ENCODE measurements at regions not wholly inside any gene's neighbourhood (a gene's known extent, or its start where the extent isn't known, plus 50 kb on each side); places are given as distances from the start of the nearest gene placed in this dataset.

GRCh38 chr5:2591777-2592453, 159.6 kb downstream of the IRX2 start:
- ChIA-PET CTCF (no interaction called here), RAD21 (ENCODE audit: low non-redundant PET in 1 of 2, low total read pairs in 2 of 2, uncharacterized antibody in 2 of 2, unreplicated experiment in 2 of 2) (no interaction called here), POLR2A (no interaction called here)
- TF ChIP-seq FOSL1 (IDR thresholded peaks at IDR 0.05; ENCODE audit: low read depth) (no peak), POLR2AphosphoS5 (IDR thresholded peaks at IDR 0.05; ENCODE audit: low read depth, low read length) (no peak), EZH2phosphoT487 (IDR thresholded peaks at IDR 0.05; ENCODE audit: borderline replicate concordance) (no peak), ZFX (IDR thresholded peaks at IDR 0.05) (no peak), CTCF (IDR thresholded peaks at IDR 0.05 in 2 of 3, conservative IDR thresholded peaks at IDR 0.05 in 1 of 3; ENCODE audit: borderline replicate concordance in 1 of 3, insufficient read depth in 1 of 3, low read depth in 2 of 3, low read length in 2 of 3) (no peak), POLR2A (IDR thresholded peaks at IDR 0.05; ENCODE audit: borderline replicate concordance, extremely low read depth, insufficient read depth, insufficient read length) (no peak), REST (IDR thresholded peaks at IDR 0.05; ENCODE audit: low read depth) (no peak), RAD21 (IDR thresholded peaks at IDR 0.05; ENCODE audit: low read depth) (no peak), TCF7L2 (IDR thresholded peaks at IDR 0.05; ENCODE audit: borderline replicate concordance, extremely low read depth, insufficient read depth, insufficient read length) (no peak), MAX (IDR thresholded peaks at IDR 0.05) (no peak), CBX3 (IDR thresholded peaks at IDR 0.05; ENCODE audit: low read depth) (no peak), EZH2 (IDR thresholded peaks at IDR 0.05) (no peak), YY1 (IDR thresholded peaks at IDR 0.05; ENCODE audit: extremely low read depth, insufficient replicate concordance, low read depth, low read length) (no peak)
- TF ChIP-seq, protein P1, sequence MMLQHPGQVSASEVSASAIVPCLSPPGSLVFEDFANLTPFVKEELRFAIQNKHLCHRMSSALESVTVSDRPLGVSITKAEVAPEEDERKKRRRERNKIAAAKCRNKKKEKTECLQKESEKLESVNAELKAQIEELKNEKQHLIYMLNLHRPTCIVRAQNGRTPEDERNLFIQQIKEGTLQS (IDR thresholded peaks at IDR 0.05): no peak
- TF ChIP-seq, protein P2, sequence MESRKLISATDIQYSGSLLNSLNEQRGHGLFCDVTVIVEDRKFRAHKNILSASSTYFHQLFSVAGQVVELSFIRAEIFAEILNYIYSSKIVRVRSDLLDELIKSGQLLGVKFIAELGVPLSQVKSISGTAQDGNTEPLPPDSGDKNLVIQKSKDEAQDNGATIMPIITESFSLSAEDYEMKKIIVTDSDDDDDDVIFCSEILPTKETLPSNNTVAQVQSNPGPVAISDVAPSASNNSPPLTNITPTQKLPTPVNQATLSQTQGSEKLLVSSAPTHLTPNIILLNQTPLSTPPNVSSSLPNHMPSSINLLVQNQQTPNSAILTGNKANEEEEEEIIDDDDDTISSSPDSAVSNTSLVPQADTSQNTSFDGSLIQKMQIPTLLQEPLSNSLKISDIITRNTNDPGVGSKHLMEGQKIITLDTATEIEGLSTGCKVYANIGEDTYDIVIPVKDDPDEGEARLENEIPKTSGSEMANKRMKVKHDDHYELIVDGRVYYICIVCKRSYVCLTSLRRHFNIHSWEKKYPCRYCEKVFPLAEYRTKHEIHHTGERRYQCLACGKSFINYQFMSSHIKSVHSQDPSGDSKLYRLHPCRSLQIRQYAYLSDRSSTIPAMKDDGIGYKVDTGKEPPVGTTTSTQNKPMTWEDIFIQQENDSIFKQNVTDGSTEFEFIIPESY (IDR thresholded peaks at IDR 0.05; ENCODE audit: extremely low read depth, insufficient replicate concordance, low read length): no peak
- Histone ChIP-seq H3K27me3 (ENCODE audit: insufficient read depth, low read length) (no peaks in the 10 kb centered on the region), H3K9ac (ENCODE audit: low read length) (no peak overlapping the region), H3K4me2 (ENCODE audit: low read length) (no peak overlapping the region), H2AFZ (ENCODE audit: low read depth, low read length, poor library complexity, severe bottlenecking) (no peak overlapping the region), H3K27ac (ENCODE audit: low read depth, low read length) (no peak overlapping the region), H3K36me3 (ENCODE audit: control insufficient read depth in 1 of 2, insufficient read depth in 2 of 2, low read length in 2 of 2) (no peaks in the 10 kb centered on the region), H3K9me2 (ENCODE audit: insufficient read depth) (no peaks in the 10 kb centered on the region), H3K9me3 (ENCODE audit: control insufficient read depth in 1 of 2, insufficient read depth in 1 of 2, low read depth in 1 of 2, low read length in 2 of 2) (peaks cover 14 to 25% of the 10 kb centered on the region in 2 experiments; a peak in 2 of 4 replicates), H4K20me1 (ENCODE audit: insufficient read depth) (no peaks in the 10 kb centered on the region; the same call in 1 of the 2 replicates), H3K4me3 (replicated peaks in 1 of 2; ENCODE audit: low read depth in 1 of 2, low read length in 2 of 2) (no peak overlapping the region), H3K4me1 (ENCODE audit: control insufficient read depth in 1 of 2, insufficient read depth in 2 of 2, low read length in 2 of 2) (no peaks in the 10 kb centered on the region), H3K79me2 (ENCODE audit: insufficient read depth, low read length) (no peaks in the 10 kb centered on the region)
- ATAC-seq (no peak), DNase-seq (ENCODE audit: low read depth, low spot score) (no peak)
- intact Hi-C loops (cut with micrococcal nuclease): no loop called here
- no TSS peak for BruUV-seq (replicated peaks)

All from HCT116 (cell line).